Stomach (tissue), 8 donors: ENCODE measurements at regions not wholly inside any gene's neighbourhood (a gene's known extent, or its start where the extent isn't known, plus 50 kb on each side); places are given as distances from the start of the nearest gene placed in this dataset.

Source experiments
- DNase-seq, 2 donors: peaks; one replicate each; pipeline versions ENCODE4 v3.0.0 to v3.0.0-alpha.2; 2013 to 2019
- H3K27ac ChIP-seq, 5 donors: fragments of 200-600 bp in 4 of 5; sonication (generic) in 4 of 5; one replicate each; pipeline ENCODE4 v1.5.1; 2013 to 2019; ENCODE audit warnings: mild to moderate bottlenecking in 1 of 5, moderate library complexity in 1 of 5
- H3K27me3 ChIP-seq, 3 donors: fragments of 200-600 bp; sonication (generic); one replicate each; pipeline ENCODE4 v1.5.1; 2017 to 2019; ENCODE audit warnings: mixed run types in 1 of 3
- H3K36me3 ChIP-seq, 4 donors: fragments of 200-600 bp; sonication (generic); 1 replicate in 3 of 4; 2 replicates in 1 of 4; pipeline ENCODE4 v1.5.1; 2016 to 2019
- H3K4me1 ChIP-seq, 4 donors: fragments of 200-600 bp; sonication (generic); one replicate each; pipeline ENCODE4 v1.5.1; 2016 to 2019
- H3K4me3 ChIP-seq, 4 donors: fragments of 200-600 bp; sonication (generic) in 3 of 4; one replicate each; pipeline ENCODE4 v1.5.1; 2016 to 2019; ENCODE audit warnings: mild to moderate bottlenecking in 1 of 4
- H3K9me3 ChIP-seq, 4 donors: fragments of 200-600 bp; sonication (generic); one replicate each; pipeline ENCODE4 v1.5.1; 2016 to 2019
- CTCF ChIP-seq, 7 experiments: fragments of 450-650 bp in 4 of 7; fragments of 200-600 bp in 3 of 7; sonication (generic) in 3 of 7; IDR thresholded peaks; one replicate each; pipeline ENCODE4 v1.5.1; 2016 to 2019; ENCODE audit warnings: antibody characterized with exemption in 7 of 7, control low read depth in 2 of 7, mild to moderate bottlenecking in 1 of 7
- EP300 ChIP-seq: sonication (generic); formaldehyde crosslinking; IDR thresholded peaks from one replicate; pipeline ENCODE4 v1.6.1; 2017; ENCODE audit warnings: antibody characterized with exemption
- POLR2A ChIP-seq, 4 donors: fragments of 450-650 bp; IDR thresholded peaks; one replicate each; pipeline ENCODE4 v1.6.1; 2016; ENCODE audit warnings: antibody characterized with exemption in 4 of 4, control low read depth in 2 of 4, mild to moderate bottlenecking in 1 of 4, moderate library complexity in 1 of 4
- POLR2AphosphoS5 ChIP-seq, 3 donors: sonication (generic); formaldehyde crosslinking; IDR thresholded peaks; one replicate each; pipeline ENCODE4 v1.6.1; 2016; ENCODE audit warnings: antibody characterized with exemption in 3 of 3
- WGBS, 5 donors: extraction: QIAGEN DNeasy Blood & Tissue Kit in 3 of 5; methylation state at CpG; one replicate each; pipeline versions ENCODE4 v1.1.5 to v1.1.7; 2013 to 2018; 5-methylcytosine and 5-hydroxymethylcytosine counted together
- intact Hi-C: fragments of 100-400 bp; cut with DNase I; formaldehyde crosslinking; loops from one replicate; pipeline ENCODE4 v1.15.1; 2023; ENCODE audit warnings: low total_unique reads
- donor health status: healthy with polysubstance abuse.
- donor health status: Bipolar disorder and iron deficiency.
- donor health status: healthy.

GRCh38 chr11:86723281-86723680 lies 50.9 kb upstream of the ME3 start:
- Histone ChIP-seq H3K9me3 (peaks cover 0 to 15% (median 0%) of the 10 kb centered on the region in 4 donors), H3K4me1 (no peaks in the 10 kb centered on the region), H3K27me3 (no peaks in the 10 kb centered on the region), H3K27ac (no peak overlapping the region), H3K4me3 (no peak overlapping the region), H3K36me3 (no peaks in the 10 kb centered on the region)
- WGBS, 5 donors, result 90 to 100% (median 98%) methylated on average over 1 of the region's 1 CpG
- TF ChIP-seq POLR2A (IDR thresholded peaks at IDR 0.05) (no peak), EP300 (no peak), CTCF (IDR thresholded peaks at IDR 0.05) (no peak), POLR2AphosphoS5 (IDR thresholded peaks at IDR 0.05) (no peak)
- intact Hi-C loops, result no loop called here
- no peak for DNase-seq

GRCh38 chr11:86722748-86723147 lies 50.3 kb upstream of the ME3 start:
- no peak for DNase-seq
- Histone ChIP-seq H3K4me1 (no peaks in the 10 kb centered on the region), H3K36me3 (no peaks in the 10 kb centered on the region), H3K4me3 (no peak overlapping the region), H3K27ac (no peak overlapping the region), H3K9me3 (peaks cover 0 to 15% (median 0%) of the 10 kb centered on the region in 4 donors), H3K27me3 (no peaks in the 10 kb centered on the region)
- intact Hi-C loops, result no loop called here
- no peak for TF ChIP-seq CTCF (IDR thresholded peaks at IDR 0.05)
- TF ChIP-seq POLR2AphosphoS5 (IDR thresholded peaks at IDR 0.05), result no peak
- TF ChIP-seq POLR2A (IDR thresholded peaks at IDR 0.05), result no peak
- TF ChIP-seq EP300, result no peak
